ENCODE measurements at regions not wholly inside any gene's neighbourhood (a gene's known extent, or its start where the extent isn't known, plus 50 kb on each side); places are given as distances from the start of the nearest gene placed in this dataset.

DNA sequence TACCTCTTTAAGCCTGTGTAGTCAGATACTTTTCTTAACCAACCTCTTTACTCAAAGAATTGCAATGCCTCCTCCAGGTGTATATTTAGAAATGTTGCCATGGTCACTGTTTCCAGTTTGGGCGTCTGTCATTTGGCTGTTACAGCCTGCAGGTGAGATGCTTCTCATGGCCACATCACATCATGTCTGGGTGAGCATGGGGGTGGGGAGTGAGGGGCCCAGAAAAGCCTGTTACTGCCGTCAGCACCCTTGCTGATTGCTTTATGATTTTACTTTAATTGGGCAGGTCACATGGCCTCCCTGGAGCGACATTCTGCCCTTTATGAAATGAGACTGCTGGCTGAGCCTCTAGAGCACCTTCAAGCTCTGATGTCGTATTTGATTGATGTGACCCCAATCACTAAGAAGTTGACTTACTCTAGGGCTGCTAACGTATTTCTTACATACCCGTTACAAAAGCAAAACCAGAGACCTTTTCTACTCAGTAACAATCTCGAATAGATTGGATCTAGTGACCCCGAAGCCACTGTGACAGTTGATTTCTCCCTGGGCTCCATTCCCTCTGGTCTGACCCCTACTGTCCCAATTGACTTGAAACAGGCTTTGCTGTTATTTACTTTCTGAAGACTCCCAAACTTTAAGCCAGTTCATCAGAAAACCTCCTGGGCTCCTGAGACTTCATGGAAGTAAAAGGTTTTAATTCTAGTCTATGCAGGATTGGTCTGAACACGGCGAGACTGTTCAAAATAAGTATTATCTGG is 60.7 kb downstream of the OTUD1 start:
- intact Hi-C loops (cut with micrococcal nuclease; ENCODE audit: unreplicated experiment): no loop called here
- ATAC-seq (no peak), DNase-seq (ENCODE audit: low read depth, low spot score) (no peak)
- CTCF ChIA-PET: no interaction called here
- H3K4me1 ChIP-seq (ENCODE audit: control insufficient read depth, insufficient read depth, low read length): no peaks in the 10 kb centered on the region
- in situ Hi-C loops (cut with HindIII; ENCODE audit: low pct_unique_long_range_greater_than_20kb, low sequenced_read_pairs): no loop called here
- no peaks in the 10 kb centered on the region for H3K9me3 ChIP-seq (ENCODE audit: control insufficient read depth, insufficient read depth, low read depth, low read length)
- H3K36me3 ChIP-seq (ENCODE audit: control insufficient read depth, insufficient read depth, low read length): no peaks in the 10 kb centered on the region
- no TSS peak for BruUV-seq (replicated peaks)
- H3K27me3 ChIP-seq (ENCODE audit: control insufficient read depth, insufficient read depth, low read length): no peaks in the 10 kb centered on the region; the same call in 1 of the 2 replicates
- no peak overlapping the region for H3K4me3 ChIP-seq (ENCODE audit: low read depth in 2 of 2, low read length in 2 of 2)
- POLR2A ChIA-PET: no interaction called here
- TF ChIP-seq, protein P1, sequence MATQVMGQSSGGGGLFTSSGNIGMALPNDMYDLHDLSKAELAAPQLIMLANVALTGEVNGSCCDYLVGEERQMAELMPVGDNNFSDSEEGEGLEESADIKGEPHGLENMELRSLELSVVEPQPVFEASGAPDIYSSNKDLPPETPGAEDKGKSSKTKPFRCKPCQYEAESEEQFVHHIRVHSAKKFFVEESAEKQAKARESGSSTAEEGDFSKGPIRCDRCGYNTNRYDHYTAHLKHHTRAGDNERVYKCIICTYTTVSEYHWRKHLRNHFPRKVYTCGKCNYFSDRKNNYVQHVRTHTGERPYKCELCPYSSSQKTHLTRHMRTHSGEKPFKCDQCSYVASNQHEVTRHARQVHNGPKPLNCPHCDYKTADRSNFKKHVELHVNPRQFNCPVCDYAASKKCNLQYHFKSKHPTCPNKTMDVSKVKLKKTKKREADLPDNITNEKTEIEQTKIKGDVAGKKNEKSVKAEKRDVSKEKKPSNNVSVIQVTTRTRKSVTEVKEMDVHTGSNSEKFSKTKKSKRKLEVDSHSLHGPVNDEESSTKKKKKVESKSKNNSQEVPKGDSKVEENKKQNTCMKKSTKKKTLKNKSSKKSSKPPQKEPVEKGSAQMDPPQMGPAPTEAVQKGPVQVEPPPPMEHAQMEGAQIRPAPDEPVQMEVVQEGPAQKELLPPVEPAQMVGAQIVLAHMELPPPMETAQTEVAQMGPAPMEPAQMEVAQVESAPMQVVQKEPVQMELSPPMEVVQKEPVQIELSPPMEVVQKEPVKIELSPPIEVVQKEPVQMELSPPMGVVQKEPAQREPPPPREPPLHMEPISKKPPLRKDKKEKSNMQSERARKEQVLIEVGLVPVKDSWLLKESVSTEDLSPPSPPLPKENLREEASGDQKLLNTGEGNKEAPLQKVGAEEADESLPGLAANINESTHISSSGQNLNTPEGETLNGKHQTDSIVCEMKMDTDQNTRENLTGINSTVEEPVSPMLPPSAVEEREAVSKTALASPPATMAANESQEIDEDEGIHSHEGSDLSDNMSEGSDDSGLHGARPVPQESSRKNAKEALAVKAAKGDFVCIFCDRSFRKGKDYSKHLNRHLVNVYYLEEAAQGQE (IDR thresholded peaks at IDR 0.05; ENCODE audit: insufficient read depth in 1 of 2, low read depth in 2 of 2, low read length in 1 of 2): no peak
- TF ChIP-seq TCF7L2 (IDR thresholded peaks at IDR 0.05; ENCODE audit: low read depth, low read length) (no peak), SIN3A (IDR thresholded peaks at IDR 0.05; ENCODE audit: borderline replicate concordance, insufficient read depth, low read depth, low read length) (no peak), POLR2AphosphoS5 (IDR thresholded peaks at IDR 0.05; ENCODE audit: low read depth, low read length) (no peak)
- TF ChIP-seq, protein P2, sequence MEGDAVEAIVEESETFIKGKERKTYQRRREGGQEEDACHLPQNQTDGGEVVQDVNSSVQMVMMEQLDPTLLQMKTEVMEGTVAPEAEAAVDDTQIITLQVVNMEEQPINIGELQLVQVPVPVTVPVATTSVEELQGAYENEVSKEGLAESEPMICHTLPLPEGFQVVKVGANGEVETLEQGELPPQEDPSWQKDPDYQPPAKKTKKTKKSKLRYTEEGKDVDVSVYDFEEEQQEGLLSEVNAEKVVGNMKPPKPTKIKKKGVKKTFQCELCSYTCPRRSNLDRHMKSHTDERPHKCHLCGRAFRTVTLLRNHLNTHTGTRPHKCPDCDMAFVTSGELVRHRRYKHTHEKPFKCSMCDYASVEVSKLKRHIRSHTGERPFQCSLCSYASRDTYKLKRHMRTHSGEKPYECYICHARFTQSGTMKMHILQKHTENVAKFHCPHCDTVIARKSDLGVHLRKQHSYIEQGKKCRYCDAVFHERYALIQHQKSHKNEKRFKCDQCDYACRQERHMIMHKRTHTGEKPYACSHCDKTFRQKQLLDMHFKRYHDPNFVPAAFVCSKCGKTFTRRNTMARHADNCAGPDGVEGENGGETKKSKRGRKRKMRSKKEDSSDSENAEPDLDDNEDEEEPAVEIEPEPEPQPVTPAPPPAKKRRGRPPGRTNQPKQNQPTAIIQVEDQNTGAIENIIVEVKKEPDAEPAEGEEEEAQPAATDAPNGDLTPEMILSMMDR (IDR thresholded peaks at IDR 0.05): no peak
- no peak overlapping the region for H3K27ac ChIP-seq (ENCODE audit: low read length)

DNA sequence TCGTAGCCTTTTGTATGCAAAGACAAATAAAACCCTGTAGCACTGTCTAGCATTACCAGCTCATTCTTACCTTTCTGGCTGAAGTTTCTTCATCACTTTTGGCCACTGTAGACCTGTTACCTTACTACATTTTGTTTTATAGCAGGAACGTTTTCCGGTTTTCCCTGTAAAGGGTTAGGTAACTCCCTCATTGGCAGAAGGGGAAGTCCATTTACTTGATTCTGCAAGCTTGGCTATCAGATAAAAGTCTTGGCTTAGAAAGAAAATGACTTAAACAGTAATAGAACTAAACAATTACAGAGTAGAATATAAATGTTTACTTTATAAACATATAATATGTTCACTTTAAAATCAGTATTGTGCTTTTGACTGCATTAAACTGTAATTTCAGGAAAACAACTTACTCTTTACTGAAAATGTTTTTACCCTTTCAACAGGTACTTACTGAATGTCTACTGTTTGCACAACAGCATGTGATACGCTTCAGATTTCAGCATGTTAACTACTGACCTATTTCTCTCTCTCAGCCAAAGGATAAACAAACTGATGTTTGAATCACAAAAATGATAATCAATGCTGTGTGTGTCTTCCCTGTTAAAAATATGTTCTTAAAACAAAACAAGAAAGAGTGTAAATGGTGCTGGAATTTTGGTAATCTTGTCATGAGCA is 67.1 kb downstream of the OTUD1 start:
- no peak for TF ChIP-seq SIN3A (IDR thresholded peaks at IDR 0.05; ENCODE audit: borderline replicate concordance, insufficient read depth, low read depth, low read length)
- ChIA-PET POLR2A (no interaction called here), CTCF (no interaction called here)
- Histone ChIP-seq H3K36me3 (ENCODE audit: control insufficient read depth, insufficient read depth, low read length) (no peaks in the 10 kb centered on the region), H3K4me3 (ENCODE audit: low read depth in 2 of 2, low read length in 2 of 2) (no peak overlapping the region), H3K9me3 (ENCODE audit: control insufficient read depth, insufficient read depth, low read depth, low read length) (no peaks in the 10 kb centered on the region), H3K27ac (ENCODE audit: low read length) (no peak overlapping the region), H3K4me1 (ENCODE audit: control insufficient read depth, insufficient read depth, low read length) (no peaks in the 10 kb centered on the region), H3K27me3 (ENCODE audit: control insufficient read depth, insufficient read depth, low read length) (no peaks in the 10 kb centered on the region)
- BruUV-seq (replicated peaks): no TSS peak
- intact Hi-C loops (cut with micrococcal nuclease; ENCODE audit: unreplicated experiment) (no loop called here), in situ Hi-C loops (cut with HindIII; ENCODE audit: low pct_unique_long_range_greater_than_20kb, low sequenced_read_pairs) (no loop called here)
- DNase-seq (ENCODE audit: low read depth, low spot score): no peak
- no peak for ATAC-seq
